NCI-H146 treated with DMSO at 0.1 percent for 48 hours (cell line): ENCODE measurements at regions not wholly inside any gene's neighbourhood (a gene's known extent, or its start where the extent isn't known, plus 50 kb on each side); places are given as distances from the start of the nearest gene placed in this dataset.
"Not testable (repeated sequence)": the region's sequence is repeated elsewhere in the genome, so short reads cannot be mapped to it uniquely, and the experiment has no call there.

ENCODE experiments used
- DNase-seq: peaks from one replicate; lab custom pipeline; 2025; ENCODE audit not compliant: unreplicated experiment; lab: John Stamatoyannopoulos, UW

DNA sequence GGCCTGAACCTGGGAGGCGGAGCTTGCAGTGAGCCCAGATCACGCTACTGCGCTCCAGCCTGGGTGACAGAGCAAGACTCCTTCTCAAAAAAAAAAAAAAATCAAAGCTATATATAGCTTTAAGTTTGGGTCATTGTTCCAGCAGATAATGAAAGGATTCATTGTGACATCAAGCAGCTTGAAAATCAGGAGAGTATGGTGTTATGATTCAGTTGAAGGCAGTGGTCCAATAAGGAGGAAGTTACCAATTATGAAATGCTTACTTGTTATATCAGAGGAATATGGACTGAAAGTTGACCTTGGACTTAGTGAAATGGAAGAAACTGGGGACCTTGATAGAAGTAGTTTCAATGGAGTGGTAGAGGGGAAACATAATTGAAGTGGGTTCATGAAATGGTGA is 140.4 kb upstream of the MAD2L1 start:
- no peak for DNase-seq

DNA sequence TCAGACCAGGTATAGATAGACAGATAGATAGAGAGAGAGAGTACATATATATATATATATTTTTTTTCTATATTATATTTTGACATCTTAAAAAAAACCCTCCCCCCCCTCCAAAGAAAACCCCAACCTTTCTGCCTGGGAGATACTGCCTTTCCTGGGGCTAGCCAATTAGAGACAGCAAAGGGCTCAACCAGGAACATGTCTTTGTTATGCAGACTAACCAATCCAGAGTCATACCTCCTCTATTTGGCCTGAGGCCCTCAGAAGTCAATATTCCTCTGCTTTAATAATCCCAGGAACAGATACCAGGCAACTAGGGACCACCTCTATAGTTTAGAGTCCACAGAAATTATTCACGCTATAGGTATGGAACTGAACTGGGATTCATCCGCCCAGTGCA is 135.6 kb upstream of the MAD2L1 start:
- no peak for DNase-seq

DNA sequence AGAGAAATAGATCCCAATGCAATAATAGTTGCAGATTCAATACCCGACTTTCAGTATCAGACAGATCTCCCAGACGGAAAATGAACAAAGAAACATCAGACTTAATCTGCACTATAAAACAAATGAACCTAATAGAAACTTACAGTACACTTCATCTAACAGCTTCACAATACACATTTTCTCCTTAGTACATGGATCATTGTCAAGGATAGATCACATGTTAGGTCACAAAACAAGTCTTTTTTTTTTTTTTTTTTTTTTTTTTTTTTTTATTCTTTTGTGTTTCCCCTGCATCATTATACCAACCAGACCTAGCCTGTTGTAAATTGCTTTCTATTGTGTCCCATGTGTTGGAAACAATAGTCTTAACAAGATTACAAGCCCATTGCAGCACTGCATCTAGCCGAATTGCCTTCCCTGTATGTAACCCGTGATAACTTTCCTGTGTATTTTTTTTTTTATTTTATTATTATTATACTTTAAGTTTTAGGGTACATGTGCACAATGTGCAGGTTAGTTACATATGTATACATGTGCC is 134.0 kb upstream of the MAD2L1 start:
- DNase-seq, result not testable (repeated sequence)

DNA sequence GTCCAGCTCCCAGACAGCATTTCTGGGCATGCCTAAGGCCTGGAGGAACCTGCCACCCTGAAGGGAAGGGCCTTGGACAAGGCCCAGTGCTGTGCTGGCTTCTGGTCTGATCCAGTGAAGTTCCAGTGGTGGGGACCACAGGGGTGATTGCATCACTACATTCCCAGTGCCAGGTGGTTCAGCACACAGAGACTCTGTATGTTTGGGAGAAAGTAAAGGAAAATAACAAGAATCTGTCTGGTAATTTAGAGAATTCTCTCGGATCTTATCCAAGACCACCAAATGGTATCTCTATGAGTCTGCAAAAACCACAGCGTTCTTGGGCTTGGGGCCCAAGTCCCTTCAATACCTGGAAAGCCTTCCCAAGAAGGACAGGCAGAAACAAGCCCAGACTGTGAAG is 131.8 kb upstream of the MAD2L1 start:
- no peak for DNase-seq

DNA sequence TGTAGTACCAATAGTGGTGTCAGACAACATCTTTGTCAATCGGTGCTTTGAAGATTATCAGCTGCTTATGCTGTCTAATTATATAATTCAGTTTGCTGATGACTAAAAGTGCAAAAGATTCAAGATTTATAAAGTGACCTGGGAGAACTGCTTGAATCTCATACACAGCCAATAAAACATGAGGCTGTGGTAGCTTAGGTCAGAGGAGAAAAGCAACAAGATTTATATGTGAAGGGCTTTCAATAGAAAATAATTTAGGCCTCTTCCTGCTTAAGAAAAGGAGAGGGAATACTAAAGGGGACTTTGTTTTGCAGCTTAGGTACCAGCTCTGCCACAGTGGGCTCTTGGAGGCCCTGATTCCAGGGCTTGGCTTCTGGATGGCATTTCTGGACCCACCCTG is 111.0 kb upstream of the MAD2L1 start:
- no peak for DNase-seq

DNA sequence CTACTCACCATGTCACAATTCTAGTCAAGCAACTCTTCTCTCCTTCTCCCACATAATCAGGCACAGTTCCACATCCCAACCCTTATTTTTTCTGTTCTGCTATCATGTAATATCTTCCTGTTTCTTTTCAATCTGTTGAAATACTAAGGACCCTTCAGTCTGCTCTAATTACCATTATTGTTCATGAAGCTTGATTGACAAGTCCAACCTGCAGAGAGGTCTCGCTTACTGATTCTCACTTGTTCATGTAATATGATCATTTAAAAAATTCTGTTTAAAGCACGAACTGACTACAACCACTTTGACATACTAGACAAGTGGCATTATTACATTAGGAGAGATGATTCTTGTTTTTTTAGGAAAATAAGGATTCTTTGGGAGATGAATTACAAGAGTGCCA is 108.6 kb upstream of the MAD2L1 start:
- DNase-seq, result no peak

DNA sequence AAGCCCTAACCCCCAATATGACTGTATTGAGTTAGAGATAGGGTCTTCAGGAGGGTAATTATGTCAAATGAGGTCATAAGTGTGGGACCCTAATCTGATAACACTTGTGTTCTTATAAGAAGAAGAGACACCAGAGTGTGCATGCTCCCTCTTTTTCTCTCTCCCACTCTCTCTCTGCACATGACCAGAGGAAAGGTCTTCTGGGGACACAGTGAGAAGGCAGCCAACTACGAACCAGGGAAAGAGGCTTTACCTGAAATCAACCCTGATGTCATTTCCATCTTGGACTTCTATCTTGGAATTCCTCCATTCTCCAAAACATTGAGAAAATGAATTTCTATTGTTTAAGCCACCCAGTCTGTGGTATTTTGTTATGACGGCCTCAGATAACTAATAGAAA is 97.2 kb upstream of the MAD2L1 start:
- DNase-seq, result no peak

DNA sequence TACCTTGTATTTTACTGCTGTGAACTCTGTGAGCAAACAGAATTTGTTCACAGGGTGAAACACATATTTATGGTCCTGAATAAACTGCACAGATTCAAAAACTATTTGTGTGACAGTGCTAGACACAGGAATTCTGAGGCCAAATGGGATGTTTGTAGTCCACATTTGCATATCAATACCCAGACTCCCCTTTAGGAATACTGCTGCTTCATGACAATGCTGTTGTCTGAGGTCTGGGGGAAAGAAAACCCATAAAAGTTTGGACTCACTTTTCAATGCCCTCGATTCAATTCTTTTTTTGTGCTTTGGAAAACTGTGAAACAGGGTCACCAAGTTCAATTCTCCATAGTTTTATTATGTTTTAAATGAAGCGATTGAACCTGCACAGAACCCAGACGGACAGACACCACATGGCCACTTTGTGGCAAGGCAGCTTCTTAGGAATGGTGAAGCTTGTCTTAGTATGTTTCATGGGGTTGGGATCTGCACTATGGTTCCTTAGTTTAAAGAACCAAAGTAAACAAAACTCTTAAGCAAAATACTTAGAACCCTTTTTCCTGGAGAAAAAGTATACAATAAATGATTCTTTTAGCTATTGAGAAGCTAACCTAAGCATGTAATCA is 92.3 kb upstream of the MAD2L1 start:
- no peak for DNase-seq

DNA sequence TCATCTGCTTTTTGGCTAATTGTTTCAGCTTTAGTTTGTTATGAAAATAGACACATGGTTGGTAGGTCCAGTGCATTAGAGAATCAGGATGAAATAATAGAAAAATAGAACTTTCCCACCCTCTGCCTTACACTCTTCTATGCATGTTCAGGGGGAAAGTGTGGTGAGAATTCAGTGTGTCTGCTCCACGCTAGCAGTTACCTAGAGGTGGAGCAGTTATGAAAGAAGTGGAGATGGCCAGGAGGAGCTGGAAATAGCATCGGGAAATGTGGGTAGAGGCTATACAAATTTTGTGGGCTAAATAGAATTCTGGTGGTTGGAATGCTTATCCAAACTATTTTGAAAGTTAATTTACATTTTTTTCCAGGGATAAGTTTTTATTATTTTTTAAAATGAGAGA is 91.4 kb upstream of the MAD2L1 start:
- DNase-seq, result no peak

DNA sequence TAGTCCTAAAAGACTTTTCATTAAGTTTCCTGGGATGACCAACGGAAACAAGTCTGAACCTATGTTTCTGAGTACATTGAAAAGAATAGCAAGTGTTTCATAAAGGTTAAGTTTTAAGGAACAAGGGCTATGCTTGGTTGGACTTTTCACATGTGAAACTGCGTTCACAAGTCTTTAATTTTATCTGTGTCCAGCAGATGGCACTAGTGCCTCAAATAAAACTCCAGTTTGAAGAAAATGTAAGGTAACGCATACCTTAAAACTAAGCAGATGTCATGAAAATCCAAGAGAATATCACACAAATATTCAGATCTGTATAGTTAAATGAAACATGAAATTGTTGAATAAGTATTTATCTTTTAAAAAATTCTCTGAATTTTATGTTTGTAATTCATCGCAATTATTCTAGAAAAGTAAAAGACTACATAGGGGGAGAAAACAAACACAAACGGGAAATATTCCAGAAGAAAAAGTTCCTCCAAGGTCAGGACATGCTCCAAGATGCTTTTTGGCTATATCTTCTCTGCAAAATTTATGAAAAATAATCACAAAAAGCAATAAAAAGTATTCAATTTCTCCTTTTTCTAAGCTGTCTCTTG is 89.6 kb upstream of the MAD2L1 start:
- no peak for DNase-seq

DNA sequence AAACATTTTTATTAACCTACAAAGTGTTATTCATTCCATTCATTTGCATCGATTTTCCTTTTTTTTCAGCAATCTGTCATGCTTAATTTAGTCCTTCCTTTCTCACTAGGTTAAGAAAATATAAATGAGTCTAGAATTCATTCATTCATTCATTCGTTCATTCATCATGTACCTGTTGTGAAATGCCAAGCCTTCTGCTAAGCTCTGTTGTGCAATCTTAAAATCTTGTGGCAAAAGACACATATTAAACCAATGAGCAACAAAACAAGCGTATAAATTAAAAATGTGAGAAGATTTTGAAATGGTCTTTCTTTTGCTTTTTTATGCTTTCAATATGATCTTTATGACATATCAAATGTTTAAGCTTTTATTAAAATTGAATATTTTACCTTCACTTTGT is 88.6 kb upstream of the MAD2L1 start:
- DNase-seq, result no peak

DNA sequence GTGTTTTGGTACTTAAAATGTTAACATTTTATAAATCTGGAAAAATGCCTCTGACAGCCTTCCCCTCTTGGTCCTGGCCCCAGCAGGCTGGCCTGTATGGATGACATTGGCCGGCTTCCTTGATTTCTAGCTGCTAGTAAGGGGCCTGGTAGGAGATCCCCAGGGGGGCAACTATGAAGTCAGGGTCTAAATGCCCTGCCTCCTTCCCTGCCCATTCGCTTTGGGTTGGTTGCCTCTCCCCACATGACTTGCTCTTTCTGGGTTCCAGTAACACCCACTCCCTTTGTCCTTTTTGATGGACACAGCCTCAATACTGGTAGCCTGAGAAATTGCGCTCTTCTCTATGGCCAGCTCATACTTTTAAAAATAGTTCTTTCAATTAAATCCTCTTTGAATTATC is 78.0 kb upstream of the MAD2L1 start:
- no peak for DNase-seq

DNA sequence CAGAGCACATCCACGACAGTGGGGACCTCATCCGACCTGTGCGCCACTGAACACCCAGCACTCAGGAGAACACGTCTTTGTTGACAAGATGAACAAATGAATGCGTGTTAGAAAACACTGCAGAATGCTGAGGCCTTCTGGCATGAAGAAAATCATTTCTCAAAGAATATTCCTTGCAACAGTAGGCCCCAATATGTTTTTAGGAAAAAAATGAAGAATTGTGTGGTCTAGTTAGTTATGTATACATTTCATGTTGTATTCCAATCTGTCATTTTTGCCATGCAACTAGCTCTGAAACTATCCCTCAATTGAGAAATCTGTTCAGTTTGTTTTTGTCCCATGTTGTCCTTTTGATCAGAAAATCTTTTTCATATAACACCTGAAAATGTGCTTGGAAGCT is 77.4 kb upstream of the MAD2L1 start:
- no peak for DNase-seq

DNA sequence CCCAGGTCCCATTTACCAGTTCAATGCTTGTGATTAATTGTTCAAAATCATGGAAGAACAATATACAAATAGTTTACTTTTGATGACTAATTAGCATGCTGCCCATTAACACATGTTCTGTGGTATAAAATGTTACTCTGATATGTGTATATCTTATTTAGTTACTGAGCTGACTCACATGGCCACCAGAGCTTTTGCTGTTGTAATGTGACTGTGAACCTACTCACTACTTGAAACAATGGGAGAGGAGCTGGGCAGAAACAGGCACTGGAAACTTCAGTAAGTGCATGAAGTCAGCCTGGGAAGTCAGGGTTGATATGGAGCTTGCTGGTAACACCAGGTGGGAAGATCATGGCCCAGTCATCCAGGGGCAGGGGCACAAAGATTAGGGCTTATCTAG is 72.7 kb upstream of the MAD2L1 start:
- no peak for DNase-seq

DNA sequence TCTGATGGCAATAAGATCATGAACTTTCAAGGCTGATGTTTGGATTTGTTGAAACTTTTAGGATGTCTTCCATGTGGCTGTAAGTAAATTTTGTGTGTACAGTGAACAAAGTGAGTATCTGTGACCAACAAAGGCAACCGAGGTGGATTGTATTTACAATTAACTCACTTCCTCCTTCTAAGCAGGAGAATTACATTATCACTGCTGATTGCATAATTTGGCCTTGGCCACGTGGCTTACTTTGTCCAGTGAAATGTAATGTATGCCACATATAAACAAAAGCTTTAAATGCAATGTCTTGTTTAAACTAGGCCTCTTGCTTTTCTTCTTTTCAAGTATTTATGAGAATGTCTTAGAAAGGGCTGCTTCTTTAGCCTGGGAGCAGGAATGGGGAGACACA is 66.3 kb upstream of the MAD2L1 start:
- DNase-seq, result no peak

DNA sequence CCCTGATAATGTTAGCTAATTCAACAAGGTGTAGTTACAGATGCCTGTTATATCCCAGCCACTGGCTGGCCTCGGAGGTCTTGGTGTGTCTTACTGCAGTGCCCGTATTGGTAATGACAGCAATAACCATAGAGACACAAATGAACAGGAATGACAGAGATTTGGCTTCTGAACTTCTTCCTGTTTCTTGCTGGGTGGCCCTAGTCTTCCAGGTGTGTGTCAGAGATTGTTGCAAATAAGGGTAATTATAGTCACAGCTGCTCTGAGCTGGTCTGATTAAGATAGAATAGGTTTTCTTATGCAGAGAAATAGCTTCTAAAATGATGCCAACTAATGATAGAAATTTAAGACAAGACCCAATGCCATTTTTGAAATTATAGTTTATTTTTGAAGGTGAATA is 64.1 kb upstream of the MAD2L1 start:
- DNase-seq, result no peak
